Tongue (tissue), 2 donors: ENCODE measurements at regions not wholly inside any gene's neighbourhood (a gene's known extent, or its start where the extent isn't known, plus 50 kb on each side); places are given as distances from the start of the nearest gene placed in this dataset. TPM values are rescaled to one million over a fixed set of nuclear protein-coding genes. Genes with fewer than 3 reads are reported as not detected.
"Not testable (repeated sequence)": the region's sequence is repeated elsewhere in the genome, so short reads cannot be mapped to it uniquely, and the experiment has no call there.

Experiments used
- DNase-seq: peaks from one replicate; pipeline ENCODE4 v3.0.0-alpha.2; 2015
- small RNA-seq: library from RNA; depleted of rRNA; stranded (forward); fragments of <200 nt; gene quantifications from one replicate; pipeline ENCODE3, GENCODE V24; 2014; ENCODE audit warnings: low replicate concordance

DNA sequence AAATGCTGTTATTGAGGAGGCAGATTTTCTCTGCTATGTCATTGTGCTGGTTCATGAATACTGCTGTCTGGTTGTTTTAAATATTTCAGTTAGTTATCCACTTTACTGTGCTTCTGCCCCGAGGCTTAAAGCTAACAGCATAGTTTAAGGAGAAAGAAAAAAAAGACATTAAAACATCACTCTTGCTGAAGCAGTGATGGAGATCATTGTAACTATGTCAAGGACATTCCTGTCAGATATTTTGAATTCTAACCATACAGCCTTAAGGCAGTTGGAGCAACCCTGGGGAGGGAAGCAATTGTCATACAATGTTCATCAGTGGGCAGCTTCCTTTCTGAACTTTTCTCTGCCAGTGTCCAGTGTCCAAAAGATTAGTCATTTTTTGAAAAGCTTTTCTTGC, 199.0 kb upstream of the DDX53 start:
- no peak for DNase-seq

DNA sequence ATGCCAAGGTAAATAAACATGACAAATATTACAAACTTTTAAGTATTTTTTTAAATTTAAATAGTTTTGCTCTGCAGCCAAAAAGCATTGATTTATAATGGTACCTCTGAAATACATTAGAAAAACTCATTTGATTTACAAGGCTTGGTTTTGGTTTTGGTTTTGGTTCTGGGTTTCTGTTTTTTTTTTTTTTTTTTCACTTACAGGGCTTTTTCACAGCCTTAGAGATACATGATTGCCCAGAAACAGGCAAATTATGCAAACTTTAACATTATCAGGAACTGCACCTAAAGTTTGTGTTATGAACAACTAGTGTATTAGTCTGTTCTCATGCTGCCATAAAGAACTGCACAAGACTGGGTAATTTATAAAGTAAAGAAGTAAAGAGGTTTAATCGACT, 196.4 kb upstream of the DDX53 start:
- DNase-seq = no peak

DNA sequence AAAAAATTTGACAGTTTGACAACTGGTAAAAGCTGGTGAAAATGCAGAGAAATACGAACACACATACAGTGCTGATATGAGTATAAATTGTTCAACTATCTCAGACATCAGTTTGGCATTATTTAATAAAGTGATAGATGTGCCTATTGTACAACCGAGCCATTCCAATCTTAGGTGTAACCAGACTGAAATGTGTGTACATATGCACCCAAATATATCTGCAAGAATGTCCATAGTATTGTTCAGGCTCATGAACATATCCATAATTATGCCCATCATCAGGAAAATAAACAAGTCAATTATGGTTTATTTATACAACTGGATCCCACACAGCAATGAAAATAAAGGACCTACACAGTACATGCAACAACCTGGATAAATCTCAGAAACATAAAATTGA, 188.9 kb upstream of the DDX53 start:
- no peak for DNase-seq

DNA sequence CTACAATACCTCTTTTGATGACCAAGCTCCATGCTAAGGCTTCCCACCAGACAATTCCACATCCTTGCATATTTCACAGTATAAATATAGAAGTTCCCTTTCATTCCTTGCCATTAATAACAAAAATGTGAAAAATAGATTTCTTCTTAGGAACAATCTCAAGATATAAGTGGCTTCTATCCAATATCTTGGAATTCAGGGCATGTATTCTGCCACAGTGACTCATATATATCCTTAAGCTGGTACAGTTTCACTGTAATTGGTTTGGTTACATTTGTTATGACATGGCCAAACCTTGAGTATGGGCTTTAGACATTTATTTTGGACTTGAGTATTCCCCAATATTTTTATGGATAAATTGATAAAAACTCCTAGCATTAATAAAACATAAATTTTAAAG, 181.7 kb upstream of the DDX53 start:
- DNase-seq = no peak

DNA sequence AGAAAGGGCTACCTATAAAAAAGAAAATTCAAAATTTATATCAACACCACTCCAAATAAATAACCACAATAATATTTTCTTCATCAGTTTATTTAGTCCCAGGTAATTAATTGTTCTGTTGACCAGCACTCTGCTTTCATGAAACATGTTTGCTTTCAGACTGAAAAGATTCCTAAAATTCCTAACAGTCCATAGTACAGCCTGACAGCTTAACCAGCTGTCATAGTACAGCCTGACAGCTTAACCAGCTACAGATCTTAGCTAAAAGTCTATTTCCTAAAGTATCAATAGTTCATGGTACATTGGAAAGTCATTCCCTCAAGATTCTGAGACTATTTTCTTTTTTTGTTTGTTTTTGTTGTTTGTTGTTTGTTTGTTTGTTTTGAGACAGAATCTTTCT, 144.1 kb upstream of the DDX53 start:
- DNase-seq = no peak

DNA sequence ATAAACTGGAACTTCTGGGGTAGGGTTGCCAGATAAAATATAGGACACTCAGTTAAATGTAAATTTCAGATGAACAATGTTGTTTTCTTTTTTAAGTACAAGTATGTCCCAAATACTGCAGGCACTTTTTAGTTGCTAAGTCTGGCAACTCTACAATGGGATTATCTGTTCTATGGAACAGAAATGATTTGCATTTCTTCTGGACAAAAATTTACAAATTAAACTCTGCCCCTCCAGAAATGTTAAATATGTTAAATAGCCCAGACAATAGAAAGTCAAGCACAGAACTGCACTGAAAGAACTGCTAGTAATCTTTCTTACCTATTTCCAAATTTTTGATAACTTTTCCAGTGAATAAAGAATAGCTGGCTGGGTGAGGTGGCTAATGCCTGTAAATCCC, 140.1 kb upstream of the DDX53 start:
- no peak for DNase-seq

DNA sequence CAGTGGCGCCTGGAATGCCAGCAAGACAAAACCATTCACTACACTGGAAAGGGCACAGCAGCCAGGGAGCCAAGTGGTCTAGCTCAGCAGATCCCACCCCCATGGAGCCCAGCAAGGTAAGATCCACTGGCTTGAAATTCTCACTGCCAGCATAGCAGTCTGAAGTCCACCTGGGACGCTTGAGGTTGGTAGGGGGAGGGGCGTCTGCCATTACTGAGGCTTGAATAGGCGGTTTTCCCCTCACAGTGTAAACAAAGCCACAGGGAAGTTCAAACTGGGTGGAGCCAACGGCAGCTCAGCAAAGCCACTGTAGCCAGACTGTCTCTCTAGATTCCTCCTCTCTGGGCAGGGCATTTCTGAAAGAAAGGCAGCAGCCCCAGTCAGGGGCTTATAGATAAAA, 133.0 kb upstream of the DDX53 start:
- not testable (repeated sequence) for DNase-seq

DNA sequence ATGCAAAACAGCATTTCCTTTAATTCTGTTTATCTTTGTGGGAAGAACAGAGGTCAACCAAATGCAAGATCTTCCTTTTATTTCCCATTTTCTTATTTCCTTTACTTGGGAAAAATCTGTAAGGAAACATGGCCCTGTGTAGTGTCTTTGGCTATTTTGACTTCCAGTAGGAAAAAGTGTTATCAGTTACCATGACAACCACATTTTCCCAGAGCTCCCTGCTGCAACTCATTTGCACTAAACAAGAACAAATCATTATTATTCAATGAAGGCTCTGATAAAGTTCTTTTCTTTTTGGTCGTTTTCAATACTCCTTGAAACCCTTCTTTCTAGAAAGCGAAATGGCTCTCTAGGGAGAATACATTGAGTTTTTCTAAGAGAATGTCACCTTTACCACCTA, 117.2 kb upstream of the DDX53 start:
- DNase-seq = no peak

DNA sequence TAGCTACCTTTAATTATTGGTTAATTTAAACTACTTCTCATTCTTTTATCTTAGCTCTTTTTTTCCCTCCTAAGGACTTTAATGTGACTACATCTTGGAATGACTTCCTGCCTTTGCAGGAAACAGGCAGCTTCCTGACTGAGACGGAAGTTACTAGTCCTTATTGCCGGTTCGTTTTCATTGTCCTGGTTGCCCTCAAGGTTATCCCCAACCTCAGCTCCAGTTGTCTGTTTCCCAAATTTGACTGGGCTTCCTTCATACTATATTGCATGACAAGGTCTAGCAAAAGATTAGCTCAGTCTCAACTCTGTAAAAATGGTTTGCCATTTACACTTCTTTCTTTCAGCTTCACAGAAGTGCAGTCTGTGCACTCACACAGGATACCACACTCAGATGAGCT, 109.9 kb upstream of the DDX53 start:
- no peak for DNase-seq

DNA sequence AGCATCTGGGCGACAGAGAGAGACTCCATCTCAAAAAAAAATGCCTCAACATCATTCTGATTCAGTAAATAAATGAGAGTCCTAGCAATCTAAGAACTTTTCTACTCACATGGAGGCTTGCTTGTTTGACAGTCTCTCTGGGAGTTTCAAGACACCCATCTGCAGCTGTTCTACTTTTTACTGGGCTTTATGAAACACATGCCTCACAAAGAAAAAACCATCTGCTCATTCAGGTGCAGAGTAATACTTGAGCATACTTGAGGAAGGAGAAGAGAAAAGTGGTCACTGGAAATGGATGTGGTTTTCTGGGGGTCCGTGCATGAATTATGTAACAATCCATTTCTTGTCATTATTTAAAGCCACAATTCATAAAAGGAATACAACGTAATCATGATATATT, 87.1 kb upstream of the DDX53 start:
- DNase-seq = peak; percentile 0

DNA sequence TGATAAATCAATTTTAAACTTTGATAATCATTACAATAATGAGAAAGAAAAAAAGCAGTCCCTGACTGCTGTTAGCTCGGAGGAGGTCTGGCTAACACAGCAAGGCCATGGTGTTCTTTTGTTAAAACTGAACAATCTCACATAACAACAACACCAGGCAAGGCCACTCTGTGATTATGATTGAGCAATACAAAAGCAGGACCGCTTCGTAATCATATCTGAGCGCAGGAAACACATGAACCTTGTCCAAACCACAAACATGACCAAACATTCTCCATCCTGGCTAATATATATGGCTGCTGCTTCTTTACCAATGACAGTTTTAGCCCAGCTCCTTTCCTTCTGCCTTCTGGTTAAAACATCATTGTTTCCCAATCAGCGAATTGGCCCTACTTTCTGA, 76.8 kb upstream of the DDX53 start:
- DNase-seq = no peak

DNA sequence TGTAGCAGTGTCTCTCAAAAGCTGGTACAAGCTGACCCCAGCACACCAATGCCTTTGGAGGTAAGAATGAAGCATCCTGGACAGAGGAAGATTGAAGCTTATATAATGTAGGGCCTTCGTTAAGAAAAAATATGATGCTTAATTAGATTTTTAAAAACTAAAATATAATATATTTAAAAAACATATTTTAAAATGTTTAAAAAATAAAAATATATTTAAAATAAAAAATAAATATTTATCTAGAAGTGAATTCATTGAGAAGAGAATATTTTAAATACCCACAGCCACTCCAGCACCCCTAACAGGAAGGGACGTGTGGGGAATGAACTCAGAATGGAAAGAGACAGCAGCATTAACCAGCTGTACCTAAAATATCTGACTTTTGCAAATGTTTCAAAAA, 65.1 kb upstream of the DDX53 start:
- no peak for DNase-seq

DNA sequence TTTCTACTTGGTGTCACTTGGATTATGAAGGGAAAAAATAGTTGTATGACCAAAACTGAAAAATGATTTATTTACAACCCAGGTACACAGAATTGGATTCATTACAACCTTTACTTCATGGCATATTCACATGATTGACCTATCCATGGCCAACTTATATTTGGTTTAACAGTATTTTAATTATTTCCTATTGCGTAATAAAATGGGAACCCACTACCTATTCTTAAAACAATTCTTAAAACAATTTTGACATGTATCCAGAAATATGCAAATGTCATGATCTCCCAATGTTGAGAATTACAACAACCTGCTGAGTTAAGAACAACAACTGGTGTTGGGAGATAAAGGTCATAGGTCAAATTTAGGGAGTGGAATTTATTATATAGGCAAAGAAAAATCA, 54.8 kb upstream of the DDX53 start:
- no peak for DNase-seq

Small RNA genes in the stretch of these regions (small RNA-seq; reads per million reads assigned to genes)
- gene RNU6-266P = not detected
